Neural crest cell (in vitro differentiated cells): ENCODE measurements at regions not wholly inside any gene's neighbourhood (a gene's known extent, or its start where the extent isn't known, plus 50 kb on each side); places are given as distances from the start of the nearest gene placed in this dataset.

Experiments used
- DNase-seq: peaks from one replicate; pipeline ENCODE4 v3.0.0; 2021; ENCODE audit warnings: low read depth, mixed read lengths, low spot score
- H3K27ac Mint-ChIP-seq: one replicate; pipeline ENCODE4 v1.8.0; 2021; ENCODE audit warnings: mild to moderate bottlenecking, mixed read lengths; ENCODE audit not compliant: unreplicated experiment
- H3K27me3 Mint-ChIP-seq: 2 replicates; pipeline ENCODE4 v1.8.0; 2021; ENCODE audit warnings: low read depth, mild to moderate bottlenecking, mixed read lengths
- H3K36me3 Mint-ChIP-seq: 2 replicates; pipeline ENCODE4 v1.8.0; 2021; ENCODE audit warnings: low read depth, mild to moderate bottlenecking, mixed read lengths
- H3K4me1 Mint-ChIP-seq: 2 replicates; pipeline ENCODE4 v1.8.0; 2021; ENCODE audit warnings: mixed read lengths
- H3K4me3 Mint-ChIP-seq: one replicate; pipeline ENCODE4 v1.8.0; 2021; ENCODE audit warnings: mild to moderate bottlenecking, mixed read lengths
- H3K9me3 Mint-ChIP-seq: 2 replicates; pipeline ENCODE4 v1.8.0; 2021; ENCODE audit warnings: mixed read lengths
- TF ChIP-seq, protein P1 (sequence below): fragments of 200-600 bp; sonication (generic); conservative IDR thresholded peaks from 2 replicates; pipeline ENCODE4 v1.5.0; 2021; ENCODE audit warnings: antibody characterized with exemption, mild to moderate bottlenecking

DNA sequence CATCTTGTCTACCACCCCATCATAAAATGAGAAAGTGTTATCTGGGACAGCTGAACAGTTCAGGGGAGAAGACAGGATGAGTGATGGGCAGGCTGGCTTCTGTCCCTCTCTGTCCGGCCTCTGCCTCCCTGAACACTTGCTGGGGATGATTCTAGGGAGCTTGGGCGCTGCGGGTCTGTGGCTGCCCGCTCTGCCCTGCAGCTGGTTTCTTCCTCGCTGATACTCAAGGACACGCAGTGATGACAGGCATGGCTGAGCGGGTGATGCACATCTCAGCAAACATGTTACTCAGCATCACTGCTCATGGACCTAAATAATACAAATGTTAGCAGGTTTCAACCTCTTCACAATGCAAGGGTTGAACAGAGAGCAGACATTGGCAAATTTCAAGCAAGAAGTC, 161.1 kb downstream of the TMEM18 start:
- Mint-ChIP-seq H3K9me3 (peaks cover 3% of the 10 kb centered on the region), H3K36me3 (no peaks in the 10 kb centered on the region), H3K4me3 (no peak overlapping the region), H3K27ac (no peak overlapping the region), H3K4me1 (peaks cover 18% of the 10 kb centered on the region), H3K27me3 (no peaks in the 10 kb centered on the region)
- TF ChIP-seq, protein P1, sequence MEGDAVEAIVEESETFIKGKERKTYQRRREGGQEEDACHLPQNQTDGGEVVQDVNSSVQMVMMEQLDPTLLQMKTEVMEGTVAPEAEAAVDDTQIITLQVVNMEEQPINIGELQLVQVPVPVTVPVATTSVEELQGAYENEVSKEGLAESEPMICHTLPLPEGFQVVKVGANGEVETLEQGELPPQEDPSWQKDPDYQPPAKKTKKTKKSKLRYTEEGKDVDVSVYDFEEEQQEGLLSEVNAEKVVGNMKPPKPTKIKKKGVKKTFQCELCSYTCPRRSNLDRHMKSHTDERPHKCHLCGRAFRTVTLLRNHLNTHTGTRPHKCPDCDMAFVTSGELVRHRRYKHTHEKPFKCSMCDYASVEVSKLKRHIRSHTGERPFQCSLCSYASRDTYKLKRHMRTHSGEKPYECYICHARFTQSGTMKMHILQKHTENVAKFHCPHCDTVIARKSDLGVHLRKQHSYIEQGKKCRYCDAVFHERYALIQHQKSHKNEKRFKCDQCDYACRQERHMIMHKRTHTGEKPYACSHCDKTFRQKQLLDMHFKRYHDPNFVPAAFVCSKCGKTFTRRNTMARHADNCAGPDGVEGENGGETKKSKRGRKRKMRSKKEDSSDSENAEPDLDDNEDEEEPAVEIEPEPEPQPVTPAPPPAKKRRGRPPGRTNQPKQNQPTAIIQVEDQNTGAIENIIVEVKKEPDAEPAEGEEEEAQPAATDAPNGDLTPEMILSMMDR = no peak
- DNase-seq = no peak

DNA sequence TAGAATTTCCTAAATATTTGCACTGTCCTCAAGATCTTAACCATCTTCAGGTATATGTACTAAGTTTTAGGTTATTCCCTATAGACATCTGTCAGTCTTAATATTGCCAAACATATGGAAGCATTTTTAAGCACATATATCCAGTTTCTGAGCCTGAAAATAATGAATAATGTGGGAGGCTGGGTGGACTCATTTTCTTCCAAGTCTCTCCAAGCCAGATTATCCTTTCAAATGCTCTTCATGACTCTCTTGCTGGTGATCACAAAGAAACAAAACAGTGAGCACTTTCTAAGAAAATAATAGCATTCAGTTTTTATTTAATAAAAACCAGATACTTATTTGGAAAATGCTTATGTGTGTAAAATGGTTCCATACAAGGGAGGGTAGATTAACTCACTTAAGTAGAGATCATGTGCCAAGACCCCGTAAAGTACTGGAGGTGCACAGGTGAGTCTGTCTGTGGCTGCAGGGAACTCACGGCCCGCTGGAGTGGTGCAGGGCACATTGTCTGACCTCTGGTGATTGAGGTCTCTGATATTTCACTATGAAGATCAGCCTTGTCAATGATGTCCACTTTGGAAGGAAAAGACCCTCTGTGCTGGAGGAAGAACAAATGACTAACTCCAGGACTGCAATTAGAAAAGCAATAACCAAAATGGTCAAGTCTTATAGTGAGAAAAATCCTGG, 161.6 kb downstream of the TMEM18 start:
- H3K4me3 Mint-ChIP-seq = no peak overlapping the region
- peaks cover 18% of the 10 kb centered on the region for H3K4me1 Mint-ChIP-seq
- peaks cover 3% of the 10 kb centered on the region for H3K36me3 Mint-ChIP-seq
- H3K27me3 Mint-ChIP-seq = no peaks in the 10 kb centered on the region
- no peak overlapping the region for H3K27ac Mint-ChIP-seq
- no peak for DNase-seq
- peaks cover 7% of the 10 kb centered on the region for H3K9me3 Mint-ChIP-seq
- TF ChIP-seq, protein P1 = no peak

GRCh38 chr2:513981-514706, 163.1 kb downstream of the TMEM18 start:
- Mint-ChIP-seq H3K36me3 (peaks cover 3% of the 10 kb centered on the region), H3K9me3 (peaks cover 14% of the 10 kb centered on the region), H3K4me3 (no peak overlapping the region), H3K4me1 (peaks cover 18% of the 10 kb centered on the region), H3K27me3 (no peaks in the 10 kb centered on the region), H3K27ac (no peak overlapping the region)
- TF ChIP-seq, protein P1 = no peak
- DNase-seq = no peak

- no peaks in the 10 kb centered on the region for H3K27me3 Mint-ChIP-seq
- DNase-seq = no peak
- peaks cover 3% of the 10 kb centered on the region for H3K36me3 Mint-ChIP-seq
- peaks cover 14% of the 10 kb centered on the region for H3K9me3 Mint-ChIP-seq
- TF ChIP-seq, protein P1 = no peak
- no peak overlapping the region for H3K27ac Mint-ChIP-seq
- H3K4me1 Mint-ChIP-seq = peaks cover 27% of the 10 kb centered on the region
- no peak overlapping the region for H3K4me3 Mint-ChIP-seq
These were observed 166.4 kb downstream of the TMEM18 start for GRCh38 chr2:510839-511238.

- Mint-ChIP-seq H3K27me3 (peaks cover 1% of the 10 kb centered on the region), H3K4me3 (no peak overlapping the region)
These were observed 167.3 kb downstream of the TMEM18 start for GRCh38 chr2:509888-510287.

More at GRCh38 chr2:509888-510287, 167.3 kb downstream of the TMEM18 start:
- TF ChIP-seq, protein P1 = no peak
- DNase-seq = no peak
- peaks cover 3% of the 10 kb centered on the region for H3K36me3 Mint-ChIP-seq
- peaks cover 14% of the 10 kb centered on the region for H3K9me3 Mint-ChIP-seq
- peaks cover 33% of the 10 kb centered on the region for H3K4me1 Mint-ChIP-seq
- no peak overlapping the region for H3K27ac Mint-ChIP-seq
